HL-60 (cell line): ENCODE measurements at regions not wholly inside any gene's neighbourhood (a gene's known extent, or its start where the extent isn't known, plus 50 kb on each side); places are given as distances from the start of the nearest gene placed in this dataset.

Experiments used
- SPI1 ChIP-seq: IDR thresholded peaks from 2 replicates; pipeline ENCODE4 v1.6.1; 2012; ENCODE audit warnings: low read depth, mild to moderate bottlenecking, borderline replicate concordance
- TF ChIP-seq, protein P1 (sequence below): IDR thresholded peaks from one replicate; pipeline ENCODE4 v1.5.1; 2011; ENCODE audit warnings: low read length, control low read depth, inconsistent platforms; ENCODE audit not compliant: insufficient read depth
- TF ChIP-seq, protein P2 (sequence below): IDR thresholded peaks from 2 replicates; pipeline ENCODE4 v1.6.1; 2012; ENCODE audit warnings: low read depth; ENCODE audit not compliant: insufficient replicate concordance

DNA sequence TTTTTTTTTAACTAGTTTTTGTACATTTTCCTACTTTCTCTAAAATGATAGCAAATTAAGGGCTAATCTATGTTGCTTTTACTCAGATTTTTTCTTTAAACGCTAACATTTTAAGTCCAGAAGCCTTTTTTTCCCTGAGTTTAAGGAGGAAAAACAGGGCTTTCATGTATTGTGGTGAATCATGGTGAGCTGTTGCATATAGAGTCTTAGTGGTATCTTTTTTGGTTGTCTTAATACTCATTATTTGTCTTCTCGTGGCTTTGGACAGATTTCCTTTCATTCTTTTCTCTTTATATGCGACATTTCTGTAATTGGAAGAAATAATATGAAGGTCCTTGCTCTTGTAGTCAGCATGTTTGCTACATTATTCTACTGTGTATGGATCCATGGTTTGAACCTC, 1015.6 kb downstream of the PLA2G4A start:
- TF ChIP-seq, protein P1, sequence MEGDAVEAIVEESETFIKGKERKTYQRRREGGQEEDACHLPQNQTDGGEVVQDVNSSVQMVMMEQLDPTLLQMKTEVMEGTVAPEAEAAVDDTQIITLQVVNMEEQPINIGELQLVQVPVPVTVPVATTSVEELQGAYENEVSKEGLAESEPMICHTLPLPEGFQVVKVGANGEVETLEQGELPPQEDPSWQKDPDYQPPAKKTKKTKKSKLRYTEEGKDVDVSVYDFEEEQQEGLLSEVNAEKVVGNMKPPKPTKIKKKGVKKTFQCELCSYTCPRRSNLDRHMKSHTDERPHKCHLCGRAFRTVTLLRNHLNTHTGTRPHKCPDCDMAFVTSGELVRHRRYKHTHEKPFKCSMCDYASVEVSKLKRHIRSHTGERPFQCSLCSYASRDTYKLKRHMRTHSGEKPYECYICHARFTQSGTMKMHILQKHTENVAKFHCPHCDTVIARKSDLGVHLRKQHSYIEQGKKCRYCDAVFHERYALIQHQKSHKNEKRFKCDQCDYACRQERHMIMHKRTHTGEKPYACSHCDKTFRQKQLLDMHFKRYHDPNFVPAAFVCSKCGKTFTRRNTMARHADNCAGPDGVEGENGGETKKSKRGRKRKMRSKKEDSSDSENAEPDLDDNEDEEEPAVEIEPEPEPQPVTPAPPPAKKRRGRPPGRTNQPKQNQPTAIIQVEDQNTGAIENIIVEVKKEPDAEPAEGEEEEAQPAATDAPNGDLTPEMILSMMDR = no peak
- no peak for TF ChIP-seq SPI1
- TF ChIP-seq, protein P2, sequence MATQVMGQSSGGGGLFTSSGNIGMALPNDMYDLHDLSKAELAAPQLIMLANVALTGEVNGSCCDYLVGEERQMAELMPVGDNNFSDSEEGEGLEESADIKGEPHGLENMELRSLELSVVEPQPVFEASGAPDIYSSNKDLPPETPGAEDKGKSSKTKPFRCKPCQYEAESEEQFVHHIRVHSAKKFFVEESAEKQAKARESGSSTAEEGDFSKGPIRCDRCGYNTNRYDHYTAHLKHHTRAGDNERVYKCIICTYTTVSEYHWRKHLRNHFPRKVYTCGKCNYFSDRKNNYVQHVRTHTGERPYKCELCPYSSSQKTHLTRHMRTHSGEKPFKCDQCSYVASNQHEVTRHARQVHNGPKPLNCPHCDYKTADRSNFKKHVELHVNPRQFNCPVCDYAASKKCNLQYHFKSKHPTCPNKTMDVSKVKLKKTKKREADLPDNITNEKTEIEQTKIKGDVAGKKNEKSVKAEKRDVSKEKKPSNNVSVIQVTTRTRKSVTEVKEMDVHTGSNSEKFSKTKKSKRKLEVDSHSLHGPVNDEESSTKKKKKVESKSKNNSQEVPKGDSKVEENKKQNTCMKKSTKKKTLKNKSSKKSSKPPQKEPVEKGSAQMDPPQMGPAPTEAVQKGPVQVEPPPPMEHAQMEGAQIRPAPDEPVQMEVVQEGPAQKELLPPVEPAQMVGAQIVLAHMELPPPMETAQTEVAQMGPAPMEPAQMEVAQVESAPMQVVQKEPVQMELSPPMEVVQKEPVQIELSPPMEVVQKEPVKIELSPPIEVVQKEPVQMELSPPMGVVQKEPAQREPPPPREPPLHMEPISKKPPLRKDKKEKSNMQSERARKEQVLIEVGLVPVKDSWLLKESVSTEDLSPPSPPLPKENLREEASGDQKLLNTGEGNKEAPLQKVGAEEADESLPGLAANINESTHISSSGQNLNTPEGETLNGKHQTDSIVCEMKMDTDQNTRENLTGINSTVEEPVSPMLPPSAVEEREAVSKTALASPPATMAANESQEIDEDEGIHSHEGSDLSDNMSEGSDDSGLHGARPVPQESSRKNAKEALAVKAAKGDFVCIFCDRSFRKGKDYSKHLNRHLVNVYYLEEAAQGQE = no peak
